GM03348 (cell line): ENCODE measurements at regions not wholly inside any gene's neighbourhood (a gene's known extent, or its start where the extent isn't known, plus 50 kb on each side); places are given as distances from the start of the nearest gene placed in this dataset.
"Not testable (repeated sequence)": the region's sequence is repeated elsewhere in the genome, so short reads cannot be mapped to it uniquely, and the experiment has no call there.

Experiments used
- DNase-seq: peaks from one replicate; pipeline ENCODE4 v3.0.0; 2012; ENCODE audit warnings: low spot score

DNA sequence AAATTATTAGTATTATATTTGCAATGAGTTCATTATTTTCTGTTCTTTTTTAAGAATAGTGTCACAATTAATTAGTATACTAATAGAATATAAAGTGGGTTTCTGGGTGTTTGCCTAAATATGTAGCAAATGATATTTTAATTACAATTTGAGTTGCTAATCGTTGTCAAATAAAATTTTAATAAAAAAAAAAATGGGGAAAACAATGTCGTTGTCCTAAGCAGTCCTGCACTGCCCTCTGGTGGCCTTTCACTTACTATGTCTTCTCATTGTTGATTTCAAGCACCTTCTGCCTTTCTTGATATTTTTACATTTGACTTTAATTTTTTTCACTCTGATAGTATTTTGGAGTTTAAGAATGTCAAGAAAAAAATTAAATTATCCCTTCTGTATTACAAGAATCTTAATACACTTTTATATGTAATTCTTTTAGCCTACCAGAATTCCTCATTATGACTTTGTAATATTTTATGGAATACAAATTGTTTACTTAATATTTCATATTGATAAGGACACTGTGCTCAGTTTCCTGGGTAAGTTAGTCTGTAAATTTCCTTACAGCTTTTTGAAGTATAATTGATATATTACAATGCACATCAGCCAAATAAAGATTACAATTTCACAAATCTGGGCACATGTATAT lies 104.5 kb upstream of the FMN2 start:
- peak; percentile 48 for DNase-seq

DNA sequence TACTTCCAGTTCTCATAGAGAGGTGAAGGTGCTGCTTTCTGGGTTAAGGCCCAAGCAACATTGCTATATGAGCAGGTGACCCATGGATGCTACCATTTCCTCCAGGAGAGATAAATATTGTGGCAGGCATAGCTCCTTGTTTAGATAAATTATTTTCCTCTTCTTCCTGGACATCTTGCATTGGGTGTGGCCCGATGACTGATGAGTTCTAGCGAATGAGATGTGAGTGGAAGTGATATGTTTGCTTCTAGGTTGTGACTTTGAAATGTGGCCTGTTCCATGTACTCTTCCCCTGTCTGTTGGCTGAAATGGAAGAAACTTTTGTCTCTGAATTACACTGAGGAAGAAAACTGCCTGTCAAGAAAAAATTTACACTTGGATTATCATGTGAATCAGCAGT lies 101.7 kb upstream of the FMN2 start:
- DNase-seq: no peak

DNA sequence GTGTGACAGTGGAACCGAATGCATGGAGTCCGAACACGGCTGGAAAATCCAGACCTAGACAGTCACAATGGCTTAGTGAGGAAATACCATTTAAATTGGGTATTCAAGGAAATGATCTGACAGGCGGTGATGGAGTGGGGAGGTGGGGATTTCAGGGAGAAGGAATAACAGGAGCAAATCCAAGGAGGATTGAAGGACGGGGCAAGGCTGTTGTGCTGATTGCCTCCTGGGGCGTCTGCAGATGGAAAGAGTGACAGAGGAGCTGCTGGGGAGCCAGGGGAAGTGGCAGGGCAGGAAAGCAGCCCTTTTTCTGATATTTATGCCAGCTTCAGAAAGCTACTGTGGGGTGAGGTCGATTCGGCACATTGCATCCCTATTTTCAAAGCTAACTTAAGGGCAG lies 99.1 kb upstream of the FMN2 start:
- DNase-seq: not testable (repeated sequence)

DNA sequence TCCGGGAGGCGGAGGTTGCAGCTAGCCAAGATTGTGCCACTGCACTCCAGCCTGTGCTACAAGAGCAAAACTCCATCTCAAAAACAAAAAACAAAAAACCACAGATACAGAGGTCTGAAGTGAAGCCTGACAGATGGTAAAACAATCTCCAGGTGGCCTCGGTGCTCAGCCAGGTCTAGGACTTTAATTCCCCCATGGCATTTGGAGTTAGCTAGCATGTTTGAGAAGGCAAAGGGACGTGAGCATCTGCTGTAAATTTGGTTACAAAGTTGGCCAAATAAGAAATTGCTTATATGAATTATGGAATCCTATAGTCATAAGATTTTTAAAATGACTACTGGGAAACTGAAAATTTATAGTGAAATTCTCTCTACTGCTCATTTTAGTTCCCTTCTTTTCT lies 98.3 kb upstream of the FMN2 start:
- no peak for DNase-seq

DNA sequence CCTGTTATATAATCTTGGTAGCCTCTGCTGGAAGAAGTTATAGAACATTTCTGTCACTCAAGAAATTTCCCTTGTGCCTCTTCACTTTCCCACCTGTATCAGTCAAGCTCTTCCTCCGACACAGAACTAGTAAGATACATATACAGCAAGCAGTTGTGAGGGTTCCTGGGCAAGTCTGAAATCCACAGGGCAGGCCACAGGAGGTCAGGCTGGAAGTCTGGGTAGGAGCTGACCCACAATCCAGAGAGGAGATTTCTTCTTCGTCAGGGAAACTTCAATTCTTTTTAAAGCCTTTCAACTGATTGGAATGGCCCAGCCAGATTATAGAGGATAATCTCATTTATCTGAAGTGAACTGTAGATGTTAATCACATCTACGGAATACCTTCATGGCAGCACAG lies 96.4 kb upstream of the FMN2 start:
- no peak for DNase-seq

DNA sequence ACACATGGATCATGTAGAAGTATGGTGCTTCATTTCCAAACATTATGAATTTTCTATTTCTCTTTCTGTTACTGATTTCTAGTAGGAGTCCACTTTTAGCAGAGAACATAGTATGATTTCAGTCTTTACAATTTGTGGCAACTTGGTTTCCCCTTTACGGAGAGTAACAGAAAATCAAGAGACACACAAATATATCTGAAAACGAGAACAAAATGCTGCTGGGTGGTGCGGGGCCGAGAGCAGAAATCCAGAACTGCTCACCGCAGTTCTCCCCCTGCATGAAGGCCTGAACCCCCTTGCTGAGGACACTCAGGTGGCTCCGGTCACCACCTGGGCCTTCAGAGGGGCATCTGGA lies 94.5 kb upstream of the FMN2 start:
- no peak for DNase-seq

DNA sequence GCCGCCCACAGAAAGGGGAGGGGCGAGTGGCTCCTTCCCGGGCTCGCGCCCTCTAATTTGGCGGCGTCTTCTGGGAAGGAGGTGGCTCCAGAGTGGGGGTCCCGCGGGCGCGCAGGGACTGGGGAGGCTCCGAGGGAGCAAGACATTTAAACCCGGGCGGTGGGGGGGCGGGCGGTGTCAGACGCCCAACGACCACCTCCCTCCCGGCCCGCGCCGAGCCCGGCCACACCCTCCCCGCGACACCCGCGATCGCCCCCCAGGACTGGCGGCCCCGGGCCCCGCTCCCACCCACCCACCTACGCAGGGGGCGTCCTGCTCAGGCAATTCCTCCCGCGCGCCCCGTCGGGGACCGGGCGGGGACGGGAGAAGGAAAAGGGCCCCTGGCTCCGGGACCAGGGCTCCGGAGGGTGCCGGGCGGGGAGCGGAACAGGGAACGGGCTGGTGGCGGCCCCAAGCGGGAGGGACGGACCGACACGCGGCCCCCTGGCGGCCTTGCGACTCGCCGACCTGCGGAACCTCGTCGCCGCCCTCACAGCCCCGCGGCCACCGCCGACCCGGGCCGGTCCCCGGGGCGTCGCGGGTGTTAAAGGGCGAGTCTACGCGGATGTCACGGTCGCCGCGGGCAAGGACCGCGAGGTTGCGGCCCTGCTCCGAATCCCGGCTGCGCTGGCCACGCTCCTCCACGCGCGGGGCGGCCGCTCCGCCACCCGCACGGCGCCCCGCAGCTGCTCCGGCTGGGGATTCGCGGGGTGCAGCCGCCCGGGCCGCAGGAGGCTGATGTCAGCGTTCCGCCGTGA lies 94.0 kb upstream of the FMN2 start:
- peak; percentile 46 for DNase-seq

DNA sequence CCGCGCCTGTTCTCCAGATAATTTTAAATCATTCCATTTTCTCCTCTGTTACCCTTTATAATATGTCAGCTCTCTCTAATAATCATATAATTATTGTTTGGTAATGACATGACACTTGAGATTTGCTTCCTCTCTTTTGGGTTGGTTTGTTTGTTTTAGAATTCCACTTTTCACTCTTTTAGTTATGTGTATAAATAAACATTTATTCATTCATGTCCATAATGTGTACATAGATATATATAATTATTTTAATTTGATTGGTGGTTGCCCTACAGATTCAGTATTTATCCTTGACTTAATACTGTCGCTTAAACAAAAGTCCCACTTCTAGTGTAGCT lies 93.4 kb upstream of the FMN2 start:
- DNase-seq: no peak

DNA sequence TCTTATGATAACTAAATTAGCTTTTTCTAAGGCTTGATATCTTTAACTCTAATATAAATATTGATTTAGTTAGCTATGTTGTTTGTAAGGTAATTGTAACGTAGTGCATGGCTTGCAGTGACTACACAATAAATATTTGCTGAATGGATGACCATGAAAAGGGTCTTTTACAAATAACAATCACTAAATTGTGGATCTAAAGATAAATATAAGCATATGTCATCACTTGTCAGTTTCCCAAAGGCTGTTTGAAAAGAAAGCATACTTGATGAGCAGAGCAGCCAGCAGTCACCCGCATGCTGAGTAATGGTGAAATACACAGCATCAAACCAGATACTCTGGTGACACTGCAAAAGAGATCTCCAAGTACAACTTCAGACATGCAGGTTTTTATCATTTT lies 92.5 kb upstream of the FMN2 start:
- DNase-seq: no peak

DNA sequence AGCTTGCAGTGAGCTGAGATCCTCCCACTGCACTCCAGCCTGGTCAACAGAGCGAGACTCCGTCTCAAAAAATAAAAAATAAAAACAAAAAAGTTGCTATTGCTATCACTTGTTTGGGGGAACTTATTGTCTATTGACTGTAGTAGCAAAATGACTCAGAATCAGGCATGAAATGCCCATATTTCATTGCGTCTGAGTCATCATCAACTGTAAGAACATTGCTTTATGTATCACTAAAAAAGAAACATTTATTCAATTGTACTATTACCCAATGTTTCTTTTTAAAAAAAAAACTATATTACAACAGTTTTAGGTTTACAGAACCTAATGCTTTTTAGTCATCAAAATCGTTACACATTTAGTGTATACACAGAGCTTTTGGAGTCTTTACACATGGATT lies 91.0 kb upstream of the FMN2 start:
- DNase-seq: peak; percentile 57

DNA sequence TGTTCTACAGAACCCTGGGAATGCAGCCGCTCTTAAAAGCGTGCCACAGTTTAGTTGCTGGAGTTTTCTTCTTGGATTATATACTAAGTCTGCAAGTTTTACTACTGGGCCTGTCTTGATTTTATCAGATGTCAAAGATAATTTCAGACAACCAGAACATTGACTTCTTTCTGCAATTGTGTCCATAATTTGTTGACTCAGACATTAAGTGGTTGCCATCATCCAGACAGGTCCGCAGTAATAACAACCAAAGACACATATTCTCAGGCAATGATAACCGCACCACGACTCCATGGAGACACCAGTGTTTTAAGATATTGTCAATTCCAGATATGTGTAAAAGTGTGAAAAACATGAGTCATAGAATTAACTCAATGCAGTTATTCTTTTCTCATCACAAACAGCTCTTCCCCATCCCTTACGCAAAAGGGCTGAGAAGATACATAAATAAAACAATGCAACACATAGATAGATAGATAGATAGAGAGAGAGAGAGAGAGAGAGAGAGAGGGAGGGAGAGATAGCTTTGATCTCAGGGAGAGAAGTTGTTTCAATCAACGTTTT lies 90.4 kb upstream of the FMN2 start:
- DNase-seq: no peak

DNA sequence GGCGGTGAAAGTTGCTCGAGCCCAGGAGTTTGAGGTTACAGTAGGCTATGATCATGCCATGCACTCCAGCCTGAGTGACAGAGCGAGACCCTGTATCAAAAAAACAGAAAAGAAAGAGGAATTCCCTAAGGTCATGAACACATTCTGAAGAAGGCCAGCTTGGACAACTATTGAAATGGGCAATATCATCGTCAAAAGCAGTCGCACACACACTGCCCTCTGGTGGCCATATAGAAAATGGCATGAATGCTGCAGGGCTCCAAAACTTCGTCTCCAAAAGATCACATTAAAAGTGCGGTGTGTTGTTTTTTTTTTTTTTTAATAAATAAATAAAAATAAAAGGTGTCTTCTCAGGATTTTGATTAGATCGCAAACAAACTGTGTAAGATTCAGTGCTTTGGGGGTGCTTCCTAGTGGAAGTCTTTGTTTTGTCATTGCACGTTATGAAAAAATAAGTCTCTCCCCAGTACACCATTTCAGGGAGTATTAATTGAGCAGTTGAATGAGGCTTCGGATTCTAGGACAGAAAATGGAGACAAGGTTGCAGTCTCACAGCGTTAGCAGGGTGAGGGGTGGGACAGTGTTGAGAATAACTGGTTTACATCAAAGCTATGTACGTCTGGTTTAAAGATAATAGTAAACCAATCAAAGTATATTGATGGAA lies 87.5 kb upstream of the FMN2 start:
- DNase-seq: peak; percentile 66

DNA sequence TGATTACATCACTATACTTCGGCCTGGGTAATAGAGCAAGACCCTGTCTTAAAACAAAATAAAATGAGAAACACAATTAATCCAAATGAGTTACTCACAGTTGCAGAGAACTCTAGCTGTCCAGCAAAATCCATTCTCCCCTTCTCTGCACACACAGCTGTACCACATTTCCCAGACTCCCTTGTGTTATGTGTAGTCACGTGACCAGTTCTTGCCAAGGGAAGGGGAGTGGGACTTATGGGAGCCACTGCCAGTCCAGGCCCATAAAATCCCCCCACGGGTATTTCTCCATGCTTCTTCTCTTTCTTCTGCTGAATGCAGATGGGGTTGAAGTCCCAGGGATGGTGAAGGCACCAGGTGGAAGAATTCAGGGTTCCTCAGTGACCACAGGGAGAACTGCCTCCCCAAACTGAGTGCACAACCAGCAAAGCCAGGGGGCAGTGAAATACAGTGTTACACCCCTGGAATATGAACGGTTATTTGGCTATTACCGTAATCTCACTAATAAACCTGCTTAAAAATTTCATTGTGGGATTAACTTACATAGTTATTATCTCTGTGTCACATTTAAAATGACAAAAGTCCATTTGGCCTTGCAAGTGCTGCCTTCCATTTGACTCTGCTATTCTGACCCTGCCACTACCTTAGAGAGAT lies 85.6 kb upstream of the FMN2 start:
- DNase-seq: no peak

DNA sequence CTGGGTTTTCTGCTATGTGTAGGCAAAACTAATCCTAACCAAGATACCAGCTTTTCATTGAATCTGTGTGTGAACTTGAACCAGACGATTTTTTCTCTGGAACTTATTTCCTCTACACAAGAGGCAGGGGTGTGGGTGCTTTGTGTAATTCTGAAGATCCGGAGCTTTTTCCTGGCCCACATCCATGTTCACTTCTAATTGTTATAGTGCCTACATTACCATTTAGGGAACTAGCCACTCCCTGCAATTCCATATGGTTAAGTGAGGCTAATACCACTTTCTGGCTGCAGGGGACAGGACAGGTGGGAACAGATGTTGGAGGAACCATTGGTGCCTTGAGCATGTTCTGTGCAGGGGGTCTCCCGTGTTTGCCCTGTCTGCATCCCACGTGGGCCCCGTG lies 83.4 kb upstream of the FMN2 start:
- DNase-seq: no peak

DNA sequence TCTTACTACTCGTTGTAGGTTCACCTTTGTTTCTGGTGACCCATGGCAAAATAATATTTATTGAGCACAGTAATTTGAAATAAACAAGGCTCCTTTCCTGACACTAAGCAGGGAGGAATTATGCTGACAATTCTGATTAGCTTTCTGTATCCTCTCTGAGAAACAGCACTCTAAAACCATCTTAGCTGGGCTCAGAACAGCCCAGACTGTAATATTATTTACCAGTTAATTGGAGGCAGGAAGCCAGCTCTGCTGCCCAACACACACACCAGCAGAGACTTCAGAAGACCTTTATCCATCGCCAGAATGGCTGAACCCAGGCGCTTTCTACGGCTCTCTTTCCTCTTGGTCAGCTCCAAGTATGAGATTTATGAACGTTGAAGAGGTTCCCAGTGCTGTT lies 77.6 kb upstream of the FMN2 start:
- no peak for DNase-seq

DNA sequence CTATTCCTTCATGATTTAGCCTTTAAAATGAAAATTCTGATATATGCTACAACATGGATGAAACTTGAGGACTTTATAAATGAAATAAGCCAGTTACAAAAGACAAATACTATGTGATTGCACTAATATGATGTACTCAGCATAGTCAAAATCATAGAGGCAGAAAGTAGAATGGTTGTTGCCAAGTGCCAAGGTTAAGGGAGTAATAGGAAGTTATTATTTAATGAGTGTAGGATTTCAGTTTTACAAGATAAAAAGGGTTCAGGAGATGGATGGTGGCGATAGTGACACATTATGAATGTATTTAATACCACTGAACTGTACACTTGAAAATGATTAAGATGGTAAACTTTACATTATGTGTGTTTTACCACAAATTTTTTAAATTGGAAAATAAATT lies 73.1 kb upstream of the FMN2 start:
- no peak for DNase-seq

DNA sequence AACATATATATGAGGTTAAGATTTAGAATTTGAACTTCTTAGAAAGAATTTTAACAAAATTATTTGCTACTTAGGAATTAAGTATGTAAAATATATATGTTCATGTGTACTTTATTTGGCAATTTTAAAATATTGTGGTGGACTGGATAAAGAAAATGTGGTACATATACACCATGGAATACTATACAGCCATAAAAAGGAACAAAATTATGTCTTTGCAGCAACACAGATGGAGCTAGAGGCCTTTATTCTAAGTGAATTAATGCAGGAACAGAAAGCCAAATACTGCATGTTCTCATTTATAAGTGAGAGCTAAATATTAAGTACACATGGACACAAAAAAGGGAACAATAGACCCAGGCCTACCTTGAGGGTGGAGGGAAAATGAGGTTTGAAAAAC lies 72.2 kb upstream of the FMN2 start:
- no peak for DNase-seq

DNA sequence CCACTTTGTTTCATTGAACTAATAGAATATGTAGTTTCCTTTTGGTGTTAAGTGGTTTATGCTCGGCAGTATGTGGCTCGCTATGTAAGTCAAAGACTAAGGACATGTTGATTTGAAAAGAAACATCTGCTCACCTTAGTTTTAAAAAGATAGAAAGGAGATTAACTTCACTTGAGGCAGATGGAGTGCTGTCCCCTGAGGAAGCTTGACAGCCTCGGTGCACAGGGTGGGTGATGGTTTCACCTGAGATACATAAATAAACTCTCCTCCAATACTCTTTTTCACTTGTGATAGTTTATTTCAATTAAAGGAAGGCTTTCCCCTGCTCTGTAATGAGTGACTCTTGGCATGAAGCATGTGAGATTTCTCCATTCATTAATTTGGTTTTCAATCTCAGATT lies 70.8 kb upstream of the FMN2 start:
- DNase-seq: no peak

DNA sequence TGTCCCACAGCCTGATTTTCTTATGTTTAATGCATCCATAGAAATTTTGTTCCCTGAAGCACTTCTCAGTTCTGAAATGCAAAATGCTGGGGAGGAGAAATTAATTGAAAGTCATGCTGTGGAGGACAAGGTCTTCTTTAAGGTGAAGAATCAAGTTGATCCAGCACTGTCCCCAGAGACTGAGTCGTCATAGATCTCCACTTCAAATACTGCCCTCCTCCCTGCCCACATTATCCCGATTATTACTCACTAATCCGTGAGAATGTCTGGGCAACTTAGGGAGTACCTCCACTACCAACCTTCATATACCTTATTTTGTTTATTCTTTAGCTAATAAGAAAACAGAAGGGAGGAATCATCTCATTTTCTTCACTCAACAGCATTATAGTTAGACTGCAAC lies 70.0 kb upstream of the FMN2 start:
- DNase-seq: no peak

DNA sequence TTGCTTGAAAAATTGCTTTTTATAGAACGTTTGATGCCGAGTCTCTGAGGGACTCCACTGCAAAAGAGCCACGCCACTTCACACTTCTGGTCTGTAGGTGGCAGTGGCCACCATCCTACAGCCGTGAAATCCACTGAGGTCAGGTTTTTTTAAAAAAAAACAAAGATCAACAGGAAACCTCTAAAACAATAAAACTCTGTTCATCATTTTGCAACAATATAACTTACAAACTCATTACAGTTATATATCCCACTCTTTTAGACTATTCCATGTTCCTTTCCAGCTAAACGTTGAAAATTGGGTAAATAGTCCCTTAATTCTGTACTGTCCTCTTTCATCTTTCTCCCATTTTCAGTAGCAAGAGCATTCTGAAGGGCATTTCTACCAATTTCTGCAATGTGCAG lies 64.6 kb upstream of the FMN2 start:
- DNase-seq: peak; percentile 75

DNA sequence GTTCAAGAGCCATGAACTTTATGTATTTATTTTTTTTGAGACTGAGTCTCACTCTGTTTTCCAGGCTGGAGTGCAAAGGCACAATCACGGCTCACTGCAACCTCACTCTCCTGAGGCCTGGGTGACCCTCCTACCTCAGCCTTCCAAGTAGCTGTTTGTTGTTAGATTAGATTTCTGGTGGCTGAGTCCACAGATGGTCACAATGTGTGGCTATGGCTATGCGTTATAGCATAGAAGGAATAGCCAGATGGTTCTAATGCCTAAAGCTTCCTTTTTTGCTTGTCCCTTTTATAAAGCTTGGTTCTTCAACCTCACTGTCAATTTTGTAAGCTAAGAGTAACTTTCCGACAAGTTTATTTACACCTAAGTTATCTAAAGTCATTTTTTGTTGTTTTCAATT lies 62.3 kb upstream of the FMN2 start:
- DNase-seq: no peak

DNA sequence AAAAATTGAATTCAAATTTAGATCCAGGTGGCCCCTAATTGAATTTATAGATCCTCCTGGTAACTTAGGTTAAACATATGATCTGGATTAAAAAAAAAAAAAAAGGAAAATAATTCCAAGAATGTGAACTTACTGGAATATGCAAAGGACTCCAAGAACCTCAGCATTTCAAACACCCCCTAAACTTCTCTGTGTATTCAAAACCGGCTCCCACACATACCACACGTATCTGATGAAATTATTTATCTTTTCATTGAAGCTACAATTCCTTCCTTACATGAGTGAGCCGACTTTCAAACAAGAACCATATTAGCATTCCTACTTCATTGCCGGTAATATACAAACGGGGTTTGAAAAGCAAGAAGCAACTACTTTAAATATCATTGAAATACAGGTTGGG lies 61.4 kb upstream of the FMN2 start:
- no peak for DNase-seq

DNA sequence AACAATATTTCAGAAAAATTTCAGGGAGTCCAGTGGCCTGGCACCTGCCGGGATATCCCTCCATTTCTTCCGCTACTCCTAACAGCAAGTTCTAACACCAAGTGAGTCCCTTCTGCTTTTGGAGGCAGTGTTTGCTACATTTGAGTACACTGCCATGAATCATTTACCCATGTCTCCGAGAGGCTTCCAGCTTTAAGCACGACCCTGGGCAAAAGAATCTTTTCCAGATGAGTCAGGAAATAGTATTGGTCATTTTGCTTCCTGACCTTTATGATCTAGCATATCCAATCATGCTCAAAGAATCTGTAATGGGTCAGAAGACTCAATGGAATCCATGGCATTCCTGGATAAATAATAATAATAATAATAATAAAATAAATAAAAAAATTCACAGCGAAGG lies 60.7 kb upstream of the FMN2 start:
- DNase-seq: peak; percentile 83
